IMR-90 (cell line): ENCODE measurements at regions not wholly inside any gene's neighbourhood (a gene's known extent, or its start where the extent isn't known, plus 50 kb on each side); places are given as distances from the start of the nearest gene placed in this dataset.
"Not testable (repeated sequence)": the region's sequence is repeated elsewhere in the genome, so short reads cannot be mapped to it uniquely, and the experiment has no call there.

ENCODE experiments used
- ATAC-seq: fragments of 200-7000 bp; cut with Tn5 transposase; 2 replicates; pipeline ENCODE4 v1.9.1; 2020; ENCODE audit warnings: low read depth, mild to moderate bottlenecking, moderate library complexity
- BruUV-seq: library from RNA; stranded (reverse); fragments of 400-500 nt; replicated peaks from 2 replicates; lab custom pipeline; 2021; lab: Mats Ljungman, UMichigan
- CTCF ChIA-PET: fragments of 300-600 bp; formaldehyde crosslinking; extraction: SDS; loops from one replicate; lab custom pipeline; 2021; ENCODE audit warnings: antibody characterized with exemption; lab: Yijun Ruan, JAX
- POLR2A ChIA-PET: fragments of 300-600 bp; sonication (Branson Sonifier 250); formaldehyde crosslinking; loops from one replicate; lab custom pipeline; 2022; ENCODE audit warnings: antibody characterized with exemption; ENCODE audit not compliant: unreplicated experiment; lab: Charles Lee
- DNase-seq: peaks from one replicate; pipeline ENCODE4 v3.0.0; 2013
- H2AFZ ChIP-seq: replicated peaks from 2 replicates; pipeline ENCODE3; 2013; ENCODE audit warnings: low read length, mild to moderate bottlenecking; ENCODE audit not compliant: poor library complexity
- H2AK5ac ChIP-seq: 2 replicates; pipeline ENCODE4 v1.6.1; 2013; ENCODE audit warnings: low read depth, low read length, inconsistent platforms
- H2AK9ac ChIP-seq: replicated peaks from 2 replicates; pipeline ENCODE3; 2013; ENCODE audit warnings: mild to moderate bottlenecking, low read depth, low read length, moderate library complexity; ENCODE audit not compliant: poor library complexity
- H2BK120ac ChIP-seq: 2 replicates; pipeline ENCODE4 v1.6.1; 2013; ENCODE audit warnings: low read depth, low read length, inconsistent platforms
- H2BK15ac ChIP-seq: 3 replicates; pipeline ENCODE4 v1.6.1; 2013; ENCODE audit warnings: low read depth, low read length, inconsistent platforms
- H2BK20ac ChIP-seq: 2 replicates; pipeline ENCODE4 v1.6.1; 2013; ENCODE audit warnings: low read depth, mild to moderate bottlenecking, inconsistent platforms, low read length, moderate library complexity
- H2BK5ac ChIP-seq: 2 replicates; pipeline ENCODE4 v1.6.1; 2013; ENCODE audit warnings: mild to moderate bottlenecking, low read depth, low read length, inconsistent platforms; ENCODE audit not compliant: poor library complexity, severe bottlenecking
- H3K14ac ChIP-seq: replicated peaks from 2 replicates; pipeline ENCODE4 v1.6.1; 2013; ENCODE audit warnings: low read depth, low read length, inconsistent platforms
- H3K18ac ChIP-seq: 2 replicates; pipeline ENCODE4 v1.6.1; 2013; ENCODE audit warnings: low read depth, low read length, control low read depth
- H3K23ac ChIP-seq: 2 replicates; pipeline ENCODE4 v1.6.1; 2013; ENCODE audit warnings: low read depth, low read length, inconsistent platforms
- H3K27ac ChIP-seq: 2 replicates; pipeline ENCODE4 v1.5.1; 2013; ENCODE audit warnings: mild to moderate bottlenecking, control low read depth, low read length; ENCODE audit not compliant: insufficient read depth
- H3K27me3 ChIP-seq: 2 replicates; pipeline ENCODE4 v1.6.1; 2013; ENCODE audit warnings: low read length; ENCODE audit not compliant: control insufficient read depth, insufficient read depth
- H3K36me3 ChIP-seq: 2 replicates; pipeline ENCODE4 v1.6.1; 2013; ENCODE audit warnings: low read length, mixed read lengths; ENCODE audit not compliant: control insufficient read depth, insufficient read depth
- H3K4ac ChIP-seq: 2 replicates; pipeline ENCODE4 v1.6.1; 2013; ENCODE audit warnings: low read depth, low read length, inconsistent platforms
- H3K4me1 ChIP-seq: 2 replicates; pipeline ENCODE4 v1.6.1; 2013; ENCODE audit warnings: low read length, mixed read lengths; ENCODE audit not compliant: control insufficient read depth, insufficient read depth
- H3K4me2 ChIP-seq: 2 replicates; pipeline ENCODE4 v1.6.1; 2013; ENCODE audit warnings: low read depth, mild to moderate bottlenecking, control low read depth, low read length, moderate library complexity
- H3K4me3 ChIP-seq: 2 replicates; pipeline ENCODE4 v1.5.1; 2013; ENCODE audit warnings: low read depth, mild to moderate bottlenecking, control low read depth, low read length, moderate library complexity; ENCODE audit not compliant: insufficient read depth
- H3K56ac ChIP-seq: 2 replicates; pipeline ENCODE4 v1.6.1; 2013; ENCODE audit warnings: low read length, inconsistent platforms; ENCODE audit not compliant: insufficient read depth; ENCODE audit errors: extremely low read depth
- H3K79me1 ChIP-seq, 2 experiments: 2 replicates each; pipeline ENCODE4 v1.6.1; 2013; ENCODE audit warnings: low read length in 2 of 2, inconsistent platforms in 1 of 2, low read depth in 1 of 2
- H3K9ac ChIP-seq: 2 replicates; pipeline ENCODE4 v1.6.1; 2013; ENCODE audit warnings: low read depth, low read length, control low read depth
- H3K9me1 ChIP-seq: 2 replicates; pipeline ENCODE4 v1.6.1; 2013; ENCODE audit warnings: low read length, inconsistent platforms; ENCODE audit not compliant: insufficient read depth
- H3K9me3 ChIP-seq: 2 replicates; pipeline ENCODE4 v1.6.1; 2013; ENCODE audit warnings: low read length; ENCODE audit not compliant: control insufficient read depth, insufficient read depth
- H4K20me1 ChIP-seq: 2 replicates; pipeline ENCODE4 v1.6.1; 2013; ENCODE audit warnings: low read length, inconsistent platforms; ENCODE audit not compliant: insufficient read depth
- H4K5ac ChIP-seq: 2 replicates; pipeline ENCODE4 v1.6.1; 2013; ENCODE audit warnings: mild to moderate bottlenecking, low read depth, low read length, control low read depth
- H4K8ac ChIP-seq, 2 experiments: 2 replicates each; pipeline ENCODE4 v1.6.1; 2013; ENCODE audit warnings: low read depth in 2 of 2, low read length in 2 of 2, control low read depth in 1 of 2, inconsistent platforms in 1 of 2
- H4K91ac ChIP-seq: 2 replicates; pipeline ENCODE4 v1.6.1; 2013; ENCODE audit warnings: low read depth, low read length, inconsistent platforms; ENCODE audit not compliant: insufficient read depth
- WGBS, 2 experiments: methylation state at CpG; one replicate each; pipeline versions ENCODE4 v1.1.5 to v1.1.7; 2013; ENCODE audit warnings: missing lambda C conversion rate in 2 of 2; ENCODE audit not compliant: insufficient read length in 1 of 2; ENCODE audit errors: extremely low coverage in 2 of 2; 5-methylcytosine and 5-hydroxymethylcytosine counted together
- dilution Hi-C: fragments of 300-500 bp; cut with HindIII; formaldehyde crosslinking; loops from one replicate; pipeline ENCODE4 v1.14.3; 2018; ENCODE audit warnings: low sequenced_read_pairs; ENCODE audit not compliant: unreplicated experiment
- in situ Hi-C: fragments of 300-500 bp; cut with MboI; formaldehyde crosslinking; loops from 3 replicates; pipeline ENCODE4 v1.14.3; 2019; ENCODE audit warnings: low sequenced_read_pairs, inconsistent platforms, mixed read lengths
- intact Hi-C: fragments of 100-400 bp; cut with micrococcal nuclease; formaldehyde crosslinking; loops from 2 replicates; pipeline ENCODE4 v1.10.0; 2022

DNA sequence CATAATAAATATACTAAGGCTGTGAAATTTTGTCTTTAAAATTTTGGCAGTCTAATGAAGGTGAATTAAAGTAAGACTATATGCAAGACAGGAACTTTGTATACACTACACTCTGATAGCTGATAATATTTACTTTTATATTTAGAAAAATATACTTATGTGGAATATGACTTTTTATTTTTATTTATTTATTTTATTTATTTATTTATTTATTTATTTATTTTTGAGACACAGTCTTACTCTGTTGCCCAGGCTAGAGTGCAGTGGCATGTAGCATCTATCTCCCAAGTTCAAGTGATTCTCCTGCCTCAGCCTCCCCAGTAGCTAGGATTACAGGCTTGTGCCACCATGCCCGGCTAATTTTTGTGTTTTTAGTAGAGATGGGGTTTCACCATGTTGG, 742.4 kb downstream of the CD109 start:
- H3K36me3 ChIP-seq, H3K4ac ChIP-seq, H4K5ac ChIP-seq, H4K8ac ChIP-seq, H3K23ac ChIP-seq, H2BK20ac ChIP-seq, H3K9me3 ChIP-seq, ATAC-seq, H3K4me2 ChIP-seq, H3K14ac ChIP-seq, H3K27ac ChIP-seq, H3K27me3 ChIP-seq, DNase-seq, POLR2A ChIA-PET, H3K56ac ChIP-seq, in situ Hi-C loops, CTCF ChIA-PET, H4K91ac ChIP-seq, H2AFZ ChIP-seq, H2AK5ac ChIP-seq, H2BK120ac ChIP-seq, H3K4me1 ChIP-seq, dilution Hi-C loops, H3K4me3 ChIP-seq, H4K20me1 ChIP-seq, H2AK9ac ChIP-seq, H2BK15ac ChIP-seq, BruUV-seq, H2BK5ac ChIP-seq, H3K18ac ChIP-seq, H3K79me1 ChIP-seq, H3K9ac ChIP-seq, H3K9me1 ChIP-seq, intact Hi-C loops: not testable (repeated sequence)
- WGBS, 2 experiments, result no CpG with 5 or more reads among the region's 1 CpG
